HG02885 (cell line): ENCODE measurements at regions not wholly inside any gene's neighbourhood (a gene's known extent, or its start where the extent isn't known, plus 50 kb on each side); places are given as distances from the start of the nearest gene placed in this dataset.
"Not testable (repeated sequence)": the region's sequence is repeated elsewhere in the genome, so short reads cannot be mapped to it uniquely, and the experiment has no call there.

Source experiments
- ATAC-seq: cut with Tn5 transposase; IDR thresholded peaks from one replicate; pipeline ENCODE4 v1.9.1; 2021; ENCODE audit warnings: mild to moderate bottlenecking; ENCODE audit not compliant: unreplicated experiment, poor library complexity

- ATAC-seq, result no peak
Observed at GRCh38 chr2:184154438-184154837, 443.9 kb upstream of the ZNF804A start.

- no peak for ATAC-seq
Observed at GRCh38 chr2:184155791-184156190, 442.5 kb upstream of the ZNF804A start.

- ATAC-seq, result no peak
Observed at GRCh38 chr2:184157141-184157540, 441.2 kb upstream of the ZNF804A start.

GRCh38 chr2:184162426-184162825, 435.9 kb upstream of the ZNF804A start:
- ATAC-seq, result no peak

GRCh38 chr2:184168823-184169222, 429.5 kb upstream of the ZNF804A start:
- not testable (repeated sequence) for ATAC-seq

GRCh38 chr2:184169366-184169765, 429.0 kb upstream of the ZNF804A start:
- ATAC-seq, result no peak

GRCh38 chr2:184174493-184175104, 423.7 kb upstream of the ZNF804A start:
- no peak for ATAC-seq

- no peak for ATAC-seq
Observed at GRCh38 chr2:184178229-184178628, 420.1 kb upstream of the ZNF804A start.

- ATAC-seq, result no peak
Observed at GRCh38 chr2:184186436-184186835, 411.9 kb upstream of the ZNF804A start.

GRCh38 chr2:184187421-184187971, 410.8 kb upstream of the ZNF804A start:
- ATAC-seq, result no peak

GRCh38 chr2:184190725-184191124, 407.6 kb upstream of the ZNF804A start:
- ATAC-seq, result no peak

GRCh38 chr2:184192649-184193048, 405.7 kb upstream of the ZNF804A start:
- ATAC-seq, result no peak

GRCh38 chr2:184197413-184197812, 400.9 kb upstream of the ZNF804A start:
- ATAC-seq, result no peak

- ATAC-seq, result not testable (repeated sequence)
Observed at GRCh38 chr2:184198791-184199190, 399.5 kb upstream of the ZNF804A start.

GRCh38 chr2:184199274-184199673, 399.1 kb upstream of the ZNF804A start:
- no peak for ATAC-seq

GRCh38 chr2:184201246-184201645, 397.1 kb upstream of the ZNF804A start:
- no peak for ATAC-seq

- ATAC-seq, result no peak
Observed at GRCh38 chr2:184203661-184204060, 394.7 kb upstream of the ZNF804A start.

- no peak for ATAC-seq
Observed at GRCh38 chr2:184205048-184205596, 393.2 kb upstream of the ZNF804A start.

GRCh38 chr2:184206045-184206444, 392.3 kb upstream of the ZNF804A start:
- ATAC-seq, result no peak

GRCh38 chr2:184210329-184210728, 388.0 kb upstream of the ZNF804A start:
- no peak for ATAC-seq

GRCh38 chr2:184215745-184216144, 382.6 kb upstream of the ZNF804A start:
- ATAC-seq, result peak; percentile 59

GRCh38 chr2:184256611-184257010, 341.7 kb upstream of the ZNF804A start:
- no peak for ATAC-seq
